ENCODE measurements at regions not wholly inside any gene's neighbourhood (a gene's known extent, or its start where the extent isn't known, plus 50 kb on each side); places are given as distances from the start of the nearest gene placed in this dataset.

GRCh38 chr2:125272651-125273050, 1247.6 kb downstream of the CNTNAP5 start:
- no peak for TF ChIP-seq CTCF (IDR thresholded peaks at IDR 0.05)
- TF ChIP-seq POLR2A (IDR thresholded peaks at IDR 0.05) = no peak
